IPS-NIHi7 (cell line): ENCODE measurements at regions not wholly inside any gene's neighbourhood (a gene's known extent, or its start where the extent isn't known, plus 50 kb on each side); places are given as distances from the start of the nearest gene placed in this dataset.
"Not testable (repeated sequence)": the region's sequence is repeated elsewhere in the genome, so short reads cannot be mapped to it uniquely, and the experiment has no call there.

Source experiments
- DNase-seq: peaks from one replicate; pipeline ENCODE4 v3.0.0; 2012; ENCODE audit warnings: mixed read lengths; ENCODE audit errors: extremely low spot score

DNA sequence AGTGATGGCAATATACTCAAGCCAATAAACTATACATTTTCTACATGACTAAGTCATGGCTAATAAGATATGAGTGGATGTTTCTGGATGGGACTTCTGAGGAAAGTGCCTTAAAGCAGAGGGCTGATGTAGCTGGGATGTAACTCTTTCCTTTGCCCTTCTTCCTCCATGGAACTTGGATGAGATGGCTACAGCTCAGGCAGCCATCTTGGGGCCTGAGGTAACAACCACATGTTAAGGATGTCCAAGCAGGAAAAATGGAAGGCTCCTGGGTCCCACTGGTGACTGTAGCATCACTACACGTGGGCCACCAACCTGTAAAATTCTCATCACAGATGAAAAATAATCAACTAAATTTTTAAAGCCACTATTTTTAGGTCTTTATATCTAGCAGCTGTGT, 54.4 kb upstream of the GRIP1 start:
- DNase-seq, result no peak

DNA sequence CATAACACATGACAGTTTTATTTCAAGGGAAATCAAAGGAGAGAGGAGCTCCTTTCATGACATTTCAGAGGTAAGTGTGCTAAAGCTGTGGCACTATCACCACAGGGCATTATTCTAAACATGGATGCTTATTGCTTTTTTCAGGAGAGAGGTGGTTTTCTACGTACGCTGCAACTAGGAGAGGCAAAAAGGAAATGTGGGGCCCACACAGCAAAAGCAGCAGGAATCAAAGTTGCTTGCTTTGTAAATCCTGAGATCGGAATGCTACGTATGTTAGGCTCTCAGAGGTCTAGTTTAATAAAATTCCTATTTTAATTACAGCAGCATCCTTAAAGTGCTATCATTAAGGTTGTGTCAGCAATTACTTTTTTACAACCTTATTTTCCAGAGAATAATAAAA, 55.0 kb upstream of the GRIP1 start:
- peak; percentile 26 for DNase-seq

DNA sequence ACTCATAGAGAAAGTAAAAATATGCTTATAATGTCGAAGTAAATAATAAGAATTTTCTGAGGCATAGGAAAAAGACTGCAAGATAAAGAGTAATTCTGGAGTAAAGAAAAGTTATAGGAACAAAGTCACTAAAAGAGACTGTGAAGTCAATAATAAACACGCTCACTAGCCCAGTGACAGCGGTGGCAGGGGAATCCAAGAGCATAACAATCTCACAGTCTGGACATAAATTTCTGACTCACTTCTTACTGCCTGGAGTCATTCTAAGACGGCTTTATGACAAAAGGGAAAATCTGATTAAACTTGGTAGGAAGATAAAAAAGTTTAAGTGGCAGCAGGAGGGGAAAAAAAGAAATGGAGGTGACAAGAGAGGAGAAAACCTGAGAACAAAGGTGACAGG, 56.4 kb upstream of the GRIP1 start:
- DNase-seq, result no peak

GRCh38 chr12:66736931-66737330, 58.1 kb upstream of the GRIP1 start:
- DNase-seq, result no peak

GRCh38 chr12:66739266-66739665, 60.4 kb upstream of the GRIP1 start:
- DNase-seq, result no peak

- no peak for DNase-seq
Measured at GRCh38 chr12:66739940-66740651, 61.2 kb upstream of the GRIP1 start.

GRCh38 chr12:66740732-66741131, 61.9 kb upstream of the GRIP1 start:
- DNase-seq, result no peak

DNA sequence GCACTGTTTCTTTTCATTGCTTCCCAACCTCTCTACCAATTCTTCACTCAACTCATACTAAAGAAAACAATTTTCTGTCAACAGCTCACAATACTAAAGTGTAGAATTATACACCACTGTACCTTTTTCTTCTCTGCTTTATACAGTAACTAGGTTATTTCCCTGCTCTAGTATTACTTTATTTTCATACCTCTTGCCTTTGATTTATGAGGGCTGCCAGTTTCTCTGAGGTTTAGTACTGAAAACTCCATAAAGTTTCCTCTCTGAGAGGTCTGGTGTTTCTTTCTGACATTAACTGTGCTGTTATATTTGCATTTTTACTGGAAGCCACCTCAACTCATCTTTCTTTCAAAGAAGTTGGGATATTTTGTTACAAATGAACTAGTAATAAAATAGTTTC, 63.0 kb upstream of the GRIP1 start:
- DNase-seq, result no peak

DNA sequence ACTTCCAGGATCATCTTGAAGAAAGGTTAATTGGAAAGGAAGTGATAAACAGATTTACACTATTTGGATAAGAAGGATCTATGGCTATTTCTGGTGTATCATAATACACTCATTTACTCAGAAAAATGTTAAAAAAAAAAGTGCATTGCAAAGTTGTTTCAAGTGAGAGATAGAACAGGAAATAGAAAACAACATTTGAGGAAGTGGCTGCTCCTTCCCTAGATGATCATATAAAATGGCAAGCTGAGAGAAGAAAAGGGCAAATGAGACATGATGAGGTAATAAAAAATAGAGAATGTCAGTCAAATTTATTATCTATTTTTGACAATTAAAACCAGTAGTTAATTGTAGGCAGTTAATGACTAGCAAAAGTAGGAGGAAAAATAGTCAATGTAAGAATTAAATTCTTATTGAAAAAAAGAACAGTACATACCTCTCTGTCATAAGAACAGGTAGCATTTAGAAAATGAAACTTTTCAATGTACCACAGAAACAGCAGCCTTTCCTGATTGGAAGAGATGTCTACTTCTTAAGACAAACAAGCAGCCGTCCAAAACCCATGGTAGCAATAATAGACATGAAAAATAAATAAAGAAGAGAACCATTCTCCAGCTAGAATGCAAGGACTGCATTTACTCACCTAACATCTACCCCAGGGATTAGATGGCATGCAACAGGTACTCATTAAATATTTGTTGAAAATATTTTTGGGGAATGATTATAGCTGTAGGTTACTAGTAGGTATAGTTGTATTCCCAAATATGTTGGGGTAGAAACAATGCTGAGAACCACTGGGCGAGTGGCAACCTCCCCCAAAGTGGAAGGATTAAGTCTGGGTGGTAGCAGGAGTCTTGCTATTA, 63.9 kb upstream of the GRIP1 start:
- DNase-seq, result no peak

DNA sequence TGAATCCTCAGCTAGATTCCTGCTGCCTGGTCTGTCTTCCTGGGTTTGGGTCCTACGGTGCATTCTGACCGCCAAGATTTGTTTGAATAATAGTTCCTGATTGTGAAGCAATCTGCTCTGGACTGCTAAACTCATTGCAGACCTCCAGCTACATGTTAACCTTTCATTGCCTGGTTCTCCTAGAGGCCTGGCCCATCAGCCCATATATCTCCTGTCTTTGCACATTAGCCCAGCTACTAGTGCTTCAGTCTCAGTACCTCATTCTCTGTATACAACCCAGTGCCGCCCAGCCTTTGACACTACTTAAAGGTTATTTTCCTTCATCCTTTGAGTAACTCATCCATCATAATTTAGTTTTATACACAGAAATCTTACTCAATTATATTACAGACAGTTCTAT, 65.6 kb upstream of the GRIP1 start:
- DNase-seq, result no peak

DNA sequence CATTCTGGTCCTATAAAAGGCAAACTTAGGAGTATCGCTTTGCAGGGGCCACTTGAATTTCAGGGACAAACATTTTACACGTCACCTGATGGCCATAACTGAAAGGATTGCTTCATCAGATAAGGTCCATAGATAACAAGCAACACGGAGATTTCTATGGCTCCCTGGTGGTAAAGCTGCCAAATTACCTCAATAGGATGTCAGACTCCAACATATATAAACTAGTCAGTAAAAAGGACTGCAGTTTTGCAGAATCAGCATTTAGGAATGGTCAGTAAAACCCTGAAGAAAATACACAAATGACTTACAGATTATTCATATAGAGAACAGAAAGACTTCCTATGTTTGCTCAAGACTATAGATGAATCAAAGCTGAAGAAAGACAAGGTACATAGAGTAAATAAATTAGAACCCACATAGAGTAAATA, 66.1 kb upstream of the GRIP1 start:
- DNase-seq, result no peak

DNA sequence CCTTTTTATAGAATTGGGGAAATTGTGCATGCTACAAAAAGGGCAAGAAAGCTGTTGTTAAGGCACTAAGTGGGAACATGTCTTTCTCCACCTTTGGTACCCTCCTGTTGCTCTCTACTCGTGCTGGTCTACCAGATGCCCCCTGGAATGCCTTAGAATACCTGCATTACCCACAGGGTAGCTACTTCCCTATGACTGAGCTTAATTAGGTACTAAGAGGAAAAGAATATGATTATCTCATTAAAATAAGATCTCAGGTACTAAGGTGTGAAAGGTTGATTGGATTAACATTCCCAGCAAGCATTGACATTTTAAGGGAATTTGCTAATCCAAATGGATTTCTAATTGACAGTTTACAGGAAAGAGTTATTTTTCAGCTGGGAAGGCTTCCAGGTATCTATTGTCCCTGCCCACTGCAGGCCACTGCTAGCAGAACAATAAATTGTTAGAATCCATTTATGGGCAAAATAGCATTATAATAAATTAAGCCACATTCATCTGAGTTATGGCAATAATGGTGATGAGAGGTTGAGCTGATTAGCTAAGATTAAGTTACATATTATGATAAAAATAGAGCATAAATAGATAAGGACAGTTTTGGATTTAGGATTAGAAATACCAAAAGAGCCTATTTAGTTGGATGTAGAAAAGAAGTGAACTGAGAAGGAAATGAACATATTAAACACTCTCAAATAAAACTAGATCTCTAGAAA, 67.8 kb upstream of the GRIP1 start:
- DNase-seq, result peak; percentile 28

GRCh38 chr12:66751432-66752113, 72.7 kb upstream of the GRIP1 start:
- no peak for DNase-seq

DNA sequence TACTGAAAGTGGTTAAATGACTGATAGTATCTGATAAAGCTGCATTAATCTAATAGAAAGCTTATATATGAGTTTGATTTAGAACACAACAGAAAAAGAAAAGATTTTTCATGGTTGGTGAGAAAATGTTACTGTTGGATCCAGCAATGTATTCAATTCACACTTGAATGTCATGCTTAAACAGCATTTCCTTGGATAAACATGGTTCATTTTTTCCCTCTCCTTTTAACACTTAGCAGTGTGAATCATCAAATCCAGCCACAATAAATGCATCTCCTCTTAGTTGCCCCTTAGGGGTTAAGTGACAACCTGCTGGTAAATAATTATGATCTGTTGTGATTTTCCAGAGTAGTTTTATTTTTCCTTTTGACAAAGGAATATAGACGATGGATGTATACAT, 74.9 kb upstream of the GRIP1 start:
- no peak for DNase-seq

- no peak for DNase-seq
Measured at GRCh38 chr12:66755727-66756395, 77.0 kb upstream of the GRIP1 start.

- DNase-seq, result no peak
Measured at GRCh38 chr12:66756631-66757030, 77.8 kb upstream of the GRIP1 start.

DNA sequence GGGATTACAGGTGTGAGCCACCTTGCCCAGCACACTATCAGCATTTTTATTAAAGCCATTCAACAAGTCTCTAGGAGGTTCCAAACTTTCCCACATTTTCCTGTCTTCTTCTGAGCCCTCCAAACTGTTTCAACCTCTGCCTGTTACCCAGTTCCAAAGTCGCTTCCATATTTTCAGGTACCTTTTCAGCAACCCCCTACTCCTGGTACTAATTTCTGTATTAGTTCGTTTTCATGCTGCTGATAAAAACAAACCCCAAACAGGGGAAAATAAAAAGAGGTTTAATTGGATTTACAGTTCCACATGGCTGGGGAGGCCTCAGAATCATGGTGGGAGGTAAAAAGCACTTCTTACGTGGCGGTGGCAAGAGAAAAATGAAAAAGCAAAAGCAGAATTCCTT, 81.2 kb upstream of the GRIP1 start:
- not testable (repeated sequence) for DNase-seq

DNA sequence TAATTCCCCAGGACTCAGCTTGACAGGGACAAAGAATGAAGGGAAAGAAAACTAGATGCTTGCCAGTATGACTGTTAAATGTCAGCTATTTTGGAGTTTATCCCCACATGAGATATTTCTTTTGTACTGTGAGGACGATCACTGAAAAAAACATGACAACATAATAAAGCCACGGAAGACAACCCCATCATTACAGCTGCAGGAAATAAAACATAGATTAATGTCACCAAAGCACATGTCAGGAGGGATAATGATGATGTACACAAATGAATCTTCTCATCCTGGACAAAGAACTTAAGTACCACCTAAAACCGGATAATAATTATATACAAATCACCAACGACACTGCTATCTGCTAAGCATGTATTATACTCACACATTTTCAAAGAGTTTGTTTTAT, 84.6 kb upstream of the GRIP1 start:
- no peak for DNase-seq

DNA sequence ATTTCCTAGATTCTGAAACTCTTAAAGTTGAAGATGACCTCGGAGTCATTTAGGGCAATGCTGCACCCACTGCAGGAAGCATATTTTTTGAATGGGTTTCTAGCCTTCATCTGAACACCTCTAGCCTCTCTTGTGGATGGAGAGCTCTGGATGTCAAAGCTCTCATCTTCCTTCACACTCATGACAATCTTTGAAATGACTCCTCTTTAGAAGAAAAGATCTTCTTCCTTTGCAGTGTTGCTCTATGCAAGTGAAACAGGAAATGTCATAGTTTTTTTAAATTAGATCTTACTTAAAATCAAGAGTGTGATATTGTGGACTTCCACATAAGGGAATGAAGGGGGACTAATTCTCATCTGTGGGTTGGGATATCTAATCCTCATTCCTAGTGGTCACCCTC, 86.3 kb upstream of the GRIP1 start:
- DNase-seq, result no peak

DNA sequence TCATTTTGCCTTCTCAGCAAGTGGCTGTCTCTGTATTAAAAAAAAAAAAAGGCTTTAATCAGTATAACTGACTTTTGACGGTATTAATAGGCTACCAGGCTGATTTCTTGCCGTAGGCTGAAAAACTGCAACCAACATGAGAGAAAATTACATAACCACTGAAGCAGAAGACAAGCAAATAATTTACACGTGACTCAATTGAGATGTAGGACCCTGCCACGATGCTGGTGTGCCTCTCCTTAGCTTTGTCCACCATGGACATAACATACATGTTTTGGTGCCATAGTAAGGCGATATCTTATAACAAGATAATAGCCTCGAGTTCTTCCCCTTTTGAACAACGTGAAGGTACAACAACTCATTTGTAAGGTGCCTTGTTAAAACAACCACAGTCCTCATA, 88.7 kb upstream of the GRIP1 start:
- no peak for DNase-seq

GRCh38 chr12:66768293-66768692, 89.4 kb upstream of the GRIP1 start:
- DNase-seq, result no peak

DNA sequence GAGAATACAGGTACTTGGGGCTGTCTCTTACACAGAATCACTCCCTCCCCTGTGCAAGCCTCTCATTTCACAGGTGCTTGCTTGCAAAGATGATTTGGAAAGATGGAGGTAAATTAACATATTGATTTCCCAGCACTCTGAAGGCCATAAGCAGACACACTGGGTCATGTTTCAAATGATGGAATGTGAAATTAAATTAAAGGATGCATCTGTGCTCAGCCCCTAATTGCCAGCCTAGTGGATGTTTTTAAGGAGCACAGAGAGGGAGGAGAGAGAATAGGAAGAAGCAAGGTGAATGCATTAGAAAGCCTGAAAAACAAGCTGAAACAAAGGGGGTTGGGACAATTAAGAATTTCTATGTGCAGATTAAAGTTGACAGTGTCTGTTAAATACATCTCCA, 96.1 kb upstream of the GRIP1 start:
- DNase-seq, result no peak
